Stimulated activated CD4-positive, alpha-beta T cell treated with anti-CD3 and anti-CD28 coated beads, Interleukin-4, amount 100 ng/mL, for 4 hours (primary cell): ENCODE measurements at regions not wholly inside any gene's neighbourhood (a gene's known extent, or its start where the extent isn't known, plus 50 kb on each side); places are given as distances from the start of the nearest gene placed in this dataset.
"Not testable (repeated sequence)": the region's sequence is repeated elsewhere in the genome, so short reads cannot be mapped to it uniquely, and the experiment has no call there.

Source experiments
- DNase-seq, 2 experiments: peaks; one replicate each; pipeline ENCODE4 v3.0.0-alpha.2; 2020

GRCh38 chr3:6248528-6248927 is 612.4 kb upstream of the GRM7 start:
- DNase-seq = no peak

GRCh38 chr3:6249679-6250078 is 611.2 kb upstream of the GRM7 start:
- no peak for DNase-seq

- no peak for DNase-seq
These were observed 610.7 kb upstream of the GRM7 start for GRCh38 chr3:6250167-6250566.

GRCh38 chr3:6251612-6252400 is 609.1 kb upstream of the GRM7 start:
- DNase-seq = no peak

GRCh38 chr3:6254490-6254889 is 606.4 kb upstream of the GRM7 start:
- DNase-seq = no peak

GRCh38 chr3:6255229-6255628 is 605.7 kb upstream of the GRM7 start:
- DNase-seq = no peak

- no peak for DNase-seq
These were observed 600.2 kb upstream of the GRM7 start for GRCh38 chr3:6260551-6261191.

GRCh38 chr3:6262010-6262409 is 598.9 kb upstream of the GRM7 start:
- no peak for DNase-seq

- no peak for DNase-seq
These were observed 596.9 kb upstream of the GRM7 start for GRCh38 chr3:6264036-6264435.

GRCh38 chr3:6264906-6265305 is 596.0 kb upstream of the GRM7 start:
- DNase-seq = no peak

GRCh38 chr3:6266135-6266534 is 594.8 kb upstream of the GRM7 start:
- DNase-seq = no peak

- no peak for DNase-seq
These were observed 587.0 kb upstream of the GRM7 start for GRCh38 chr3:6273878-6274277.

GRCh38 chr3:6281662-6282061 is 579.3 kb upstream of the GRM7 start:
- no peak for DNase-seq

- DNase-seq = no peak
These were observed 578.0 kb upstream of the GRM7 start for GRCh38 chr3:6282918-6283317.

GRCh38 chr3:6287088-6287875 is 573.6 kb upstream of the GRM7 start:
- no peak for DNase-seq

- no peak for DNase-seq
These were observed 559.3 kb upstream of the GRM7 start for GRCh38 chr3:6301626-6302025.

GRCh38 chr3:6315906-6316305 is 545.0 kb upstream of the GRM7 start:
- DNase-seq = no peak

GRCh38 chr3:6321999-6322398 is 538.9 kb upstream of the GRM7 start:
- no peak for DNase-seq

GRCh38 chr3:6326771-6327170 is 534.1 kb upstream of the GRM7 start:
- DNase-seq = no peak

GRCh38 chr3:6340980-6341325 is 520.0 kb upstream of the GRM7 start:
- DNase-seq = not testable (repeated sequence)

- DNase-seq = no peak
These were observed 509.2 kb upstream of the GRM7 start for GRCh38 chr3:6351752-6352151.

GRCh38 chr3:6354653-6355052 is 506.3 kb upstream of the GRM7 start:
- no peak for DNase-seq

- no peak for DNase-seq
These were observed 498.5 kb upstream of the GRM7 start for GRCh38 chr3:6362406-6362805.

- no peak for DNase-seq
These were observed 493.7 kb upstream of the GRM7 start for GRCh38 chr3:6367171-6367570.
